Common myeloid progenitor, CD34-positive (primary cell): ENCODE measurements at regions not wholly inside any gene's neighbourhood (a gene's known extent, or its start where the extent isn't known, plus 50 kb on each side); places are given as distances from the start of the nearest gene placed in this dataset.
A peak's percentile ranks its signal among the peaks of the same experiment; 100 is the strongest.

Source experiments
- CTCF ChIA-PET: fragments of 350-600 bp; sonication (Branson Sonifier 250); formaldehyde crosslinking; loops from one replicate; lab custom pipeline; 2021; ENCODE audit warnings: antibody characterized with exemption; lab: Charles Lee
- POLR2A ChIA-PET: fragments of 350-600 bp; sonication (Branson Sonifier 250); formaldehyde crosslinking; loops from one replicate; lab custom pipeline; 2021; ENCODE audit warnings: antibody characterized with exemption; lab: Charles Lee
- DNase-seq, 3 donors: peaks; one replicate each; pipeline versions ENCODE4 v3.0.0 to v3.0.0-alpha.2; 2013
- H3K27ac ChIP-seq, 2 experiments: 1 replicate in 1 of 2; 2 replicates in 1 of 2; pipeline ENCODE4 v1.7.0; 2013; ENCODE audit warnings: inconsistent platforms in 2 of 2, low read length in 2 of 2, mild to moderate bottlenecking in 2 of 2, low read depth in 1 of 2, moderate library complexity in 1 of 2; ENCODE audit not compliant: severe bottlenecking in 2 of 2, insufficient read depth in 1 of 2, poor library complexity in 1 of 2
- H3K27me3 ChIP-seq, 5 experiments: replicated peaks in 2 of 5; 1 replicate in 3 of 5; 2 replicates in 2 of 5; pipeline versions ENCODE4 v1.6.1 to v1.7.0; 2013; ENCODE audit warnings: low read length in 4 of 5, mild to moderate bottlenecking in 2 of 5, moderate library complexity in 2 of 5, inconsistent platforms in 1 of 5; ENCODE audit not compliant: insufficient read depth in 5 of 5, control insufficient read depth in 4 of 5
- H3K36me3 ChIP-seq, 4 experiments: 1 replicate in 2 of 4; 2 replicates in 2 of 4; pipeline versions ENCODE4 v1.6.1 to v1.7.0; 2013; ENCODE audit warnings: low read length in 3 of 4, control low read depth in 1 of 4, mild to moderate bottlenecking in 1 of 4; ENCODE audit not compliant: control insufficient read depth in 4 of 4, insufficient read depth in 4 of 4
- H3K4me1 ChIP-seq, 4 experiments: 1 replicate in 3 of 4; 2 replicates in 1 of 4; pipeline versions ENCODE4 v1.6.1 to v1.7.1; 2013; ENCODE audit warnings: low read length in 3 of 4, mild to moderate bottlenecking in 3 of 4, control low read depth in 1 of 4, inconsistent platforms in 1 of 4, moderate library complexity in 1 of 4; ENCODE audit not compliant: control insufficient read depth in 4 of 4, insufficient read depth in 4 of 4; ENCODE audit errors: control extremely low read depth in 1 of 4
- H3K4me3 ChIP-seq, 7 experiments: 1 replicate in 4 of 7; 2 replicates in 3 of 7; pipeline versions ENCODE4 v1.5.1 to v1.7.0; 2013; ENCODE audit warnings: mild to moderate bottlenecking in 7 of 7, low read length in 6 of 7, moderate library complexity in 6 of 7, inconsistent platforms in 2 of 7, low read depth in 2 of 7, control low read depth in 1 of 7; ENCODE audit not compliant: insufficient read depth in 4 of 7, control insufficient read depth in 1 of 7; ENCODE audit errors: extremely low read depth in 1 of 7
- H3K9me3 ChIP-seq, 5 experiments: 1 replicate in 4 of 5; 2 replicates in 1 of 5; pipeline versions ENCODE4 v1.6.1 to v1.7.1; 2013; ENCODE audit warnings: low read length in 4 of 5, mild to moderate bottlenecking in 2 of 5, inconsistent platforms in 1 of 5, low read depth in 1 of 5, moderate library complexity in 1 of 5; ENCODE audit not compliant: control insufficient read depth in 4 of 5, insufficient read depth in 2 of 5; ENCODE audit errors: control extremely low read depth in 1 of 5
- WGBS: methylation state at CpG from one replicate; pipeline ENCODE4 v1.1.5; 2013; ENCODE audit not compliant: insufficient coverage; 5-methylcytosine and 5-hydroxymethylcytosine counted together

GRCh38 chr5:10827571-10827970, 66.5 kb upstream of the DAP start:
- WGBS, result no CpG with 5 or more reads among the region's 1 CpG
- no peaks in the 10 kb centered on the region for H3K27me3 ChIP-seq
- H3K9me3 ChIP-seq, result no peaks in the 10 kb centered on the region
- CTCF ChIA-PET, result interaction anchor here (0.5 to 1.4 kb wide), 3 partner anchors 9 to 50 kb away, joined by 3 to 4 read pairs (median 3); no protein-coding TSS in a partner anchor
- H3K27ac ChIP-seq, result no peak overlapping the region
- peaks cover 0 to 5% (median 0%) of the 10 kb centered on the region in 4 experiments for H3K4me1 ChIP-seq
- DNase-seq, result no peak
- H3K4me3 ChIP-seq, result no peak overlapping the region
- POLR2A ChIA-PET, result no interaction called here
- H3K36me3 ChIP-seq, result no peaks in the 10 kb centered on the region

- WGBS, result 100% methylated on average over 1 of the region's 2 CpGs
- Histone ChIP-seq H3K27me3 (no peaks in the 10 kb centered on the region), H3K9me3 (no peaks in the 10 kb centered on the region), H3K27ac (no peak overlapping the region), H3K4me3 (no peak overlapping the region), H3K36me3 (no peaks in the 10 kb centered on the region), H3K4me1 (peaks cover 0 to 5% (median 0%) of the 10 kb centered on the region in 4 experiments)
- ChIA-PET CTCF (interaction anchor here (1.4 kb wide), 2 partner anchors 9 to 24 kb away, joined by 3 to 4 read pairs; no protein-coding TSS in a partner anchor), POLR2A (no interaction called here)
- peak in 1 of 3 donors; percentile 6 for DNase-seq
These were observed 65.9 kb upstream of the DAP start for GRCh38 chr5:10826971-10827370.

GRCh38 chr5:10825897-10826644, 65.0 kb upstream of the DAP start:
- Histone ChIP-seq H3K4me3 (no peak overlapping the region), H3K27ac (no peak overlapping the region), H3K27me3 (no peaks in the 10 kb centered on the region), H3K4me1 (peaks cover 0 to 5% (median 0%) of the 10 kb centered on the region in 4 experiments), H3K9me3 (no peaks in the 10 kb centered on the region), H3K36me3 (no peaks in the 10 kb centered on the region)
- POLR2A ChIA-PET, result no interaction called here
- no peak for DNase-seq
- CTCF ChIA-PET, result interaction anchor here (1.2 to 1.4 kb wide), 3 partner anchors 10 to 15 kb away, joined by 3 to 4 read pairs (median 3); no protein-coding TSS in a partner anchor
- WGBS, result 90% methylated on average over 3 of the region's 4 CpGs

GRCh38 chr5:10812218-10812617, 51.2 kb upstream of the DAP start:
- Histone ChIP-seq H3K27ac (no peak overlapping the region), H3K36me3 (no peaks in the 10 kb centered on the region), H3K4me1 (no peaks in the 10 kb centered on the region), H3K4me3 (no peak overlapping the region), H3K9me3 (peaks cover 0 to 6% (median 0%) of the 10 kb centered on the region in 5 experiments), H3K27me3 (no peaks in the 10 kb centered on the region)
- POLR2A ChIA-PET, result no interaction called here
- DNase-seq, result no peak
- WGBS, result 100% methylated on average over 1 of the region's 1 CpG
- CTCF ChIA-PET, result interaction anchor here (1.4 kb wide), 1 partner anchor 22 kb away, joined by 3 read pairs; no protein-coding TSS in a partner anchor
